Common myeloid progenitor, CD34-positive (primary cell): ENCODE measurements at regions not wholly inside any gene's neighbourhood (a gene's known extent, or its start where the extent isn't known, plus 50 kb on each side); places are given as distances from the start of the nearest gene placed in this dataset.
"Not testable (repeated sequence)": the region's sequence is repeated elsewhere in the genome, so short reads cannot be mapped to it uniquely, and the experiment has no call there.

Experiments
- CTCF ChIA-PET: fragments of 350-600 bp; sonication (Branson Sonifier 250); formaldehyde crosslinking; loops from one replicate; lab custom pipeline; 2021; ENCODE audit warnings: antibody characterized with exemption; lab: Charles Lee
- POLR2A ChIA-PET: fragments of 350-600 bp; sonication (Branson Sonifier 250); formaldehyde crosslinking; loops from one replicate; lab custom pipeline; 2021; ENCODE audit warnings: antibody characterized with exemption; lab: Charles Lee
- DNase-seq, 3 donors: peaks; one replicate each; pipeline versions ENCODE4 v3.0.0 to v3.0.0-alpha.2; 2013
- H3K27ac ChIP-seq, 2 experiments: 1 replicate in 1 of 2; 2 replicates in 1 of 2; pipeline ENCODE4 v1.7.0; 2013; ENCODE audit warnings: inconsistent platforms in 2 of 2, low read length in 2 of 2, mild to moderate bottlenecking in 2 of 2, low read depth in 1 of 2, moderate library complexity in 1 of 2; ENCODE audit not compliant: severe bottlenecking in 2 of 2, insufficient read depth in 1 of 2, poor library complexity in 1 of 2
- H3K27me3 ChIP-seq, 5 experiments: replicated peaks in 2 of 5; 1 replicate in 3 of 5; 2 replicates in 2 of 5; pipeline versions ENCODE4 v1.6.1 to v1.7.0; 2013; ENCODE audit warnings: low read length in 4 of 5, mild to moderate bottlenecking in 2 of 5, moderate library complexity in 2 of 5, inconsistent platforms in 1 of 5; ENCODE audit not compliant: insufficient read depth in 5 of 5, control insufficient read depth in 4 of 5
- H3K36me3 ChIP-seq, 4 experiments: 1 replicate in 2 of 4; 2 replicates in 2 of 4; pipeline versions ENCODE4 v1.6.1 to v1.7.0; 2013; ENCODE audit warnings: low read length in 3 of 4, control low read depth in 1 of 4, mild to moderate bottlenecking in 1 of 4; ENCODE audit not compliant: control insufficient read depth in 4 of 4, insufficient read depth in 4 of 4
- H3K4me1 ChIP-seq, 4 experiments: 1 replicate in 3 of 4; 2 replicates in 1 of 4; pipeline versions ENCODE4 v1.6.1 to v1.7.1; 2013; ENCODE audit warnings: low read length in 3 of 4, mild to moderate bottlenecking in 3 of 4, control low read depth in 1 of 4, inconsistent platforms in 1 of 4, moderate library complexity in 1 of 4; ENCODE audit not compliant: control insufficient read depth in 4 of 4, insufficient read depth in 4 of 4; ENCODE audit errors: control extremely low read depth in 1 of 4
- H3K4me3 ChIP-seq, 7 experiments: 1 replicate in 4 of 7; 2 replicates in 3 of 7; pipeline versions ENCODE4 v1.5.1 to v1.7.0; 2013; ENCODE audit warnings: mild to moderate bottlenecking in 7 of 7, low read length in 6 of 7, moderate library complexity in 6 of 7, inconsistent platforms in 2 of 7, low read depth in 2 of 7, control low read depth in 1 of 7; ENCODE audit not compliant: insufficient read depth in 4 of 7, control insufficient read depth in 1 of 7; ENCODE audit errors: extremely low read depth in 1 of 7
- H3K9me3 ChIP-seq, 5 experiments: 1 replicate in 4 of 5; 2 replicates in 1 of 5; pipeline versions ENCODE4 v1.6.1 to v1.7.1; 2013; ENCODE audit warnings: low read length in 4 of 5, mild to moderate bottlenecking in 2 of 5, inconsistent platforms in 1 of 5, low read depth in 1 of 5, moderate library complexity in 1 of 5; ENCODE audit not compliant: control insufficient read depth in 4 of 5, insufficient read depth in 2 of 5; ENCODE audit errors: control extremely low read depth in 1 of 5
- WGBS: methylation state at CpG from one replicate; pipeline ENCODE4 v1.1.5; 2013; ENCODE audit not compliant: insufficient coverage; 5-methylcytosine and 5-hydroxymethylcytosine counted together

DNA sequence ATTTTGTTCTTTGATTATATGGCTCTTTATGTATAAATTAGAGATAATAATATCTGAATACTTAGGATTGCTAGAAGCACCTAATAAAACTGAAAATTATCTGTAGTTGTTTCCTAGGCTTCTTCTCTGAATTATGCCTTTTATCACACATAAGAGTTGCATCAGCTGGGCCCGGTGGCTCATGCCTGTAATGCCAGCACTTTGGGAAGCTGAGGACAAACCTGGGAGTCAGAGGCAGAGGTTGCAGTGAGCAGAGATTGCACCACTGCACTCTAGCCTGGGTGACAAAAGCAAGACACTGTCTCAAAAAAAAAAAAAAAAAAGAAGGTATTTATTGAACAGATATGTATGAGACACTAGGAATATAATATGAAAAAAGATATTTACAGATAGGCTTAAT is 773.5 kb upstream of the AGA start:
- Histone ChIP-seq H3K4me1 (no peaks in the 10 kb centered on the region), H3K9me3 (no peaks in the 10 kb centered on the region), H3K27ac (no peak overlapping the region), H3K27me3 (no peaks in the 10 kb centered on the region), H3K4me3 (no peak overlapping the region), H3K36me3 (no peaks in the 10 kb centered on the region)
- CTCF ChIA-PET: no interaction called here
- POLR2A ChIA-PET: no interaction called here
- 100% methylated on average over 1 of the region's 1 CpG for WGBS
- no peak for DNase-seq

DNA sequence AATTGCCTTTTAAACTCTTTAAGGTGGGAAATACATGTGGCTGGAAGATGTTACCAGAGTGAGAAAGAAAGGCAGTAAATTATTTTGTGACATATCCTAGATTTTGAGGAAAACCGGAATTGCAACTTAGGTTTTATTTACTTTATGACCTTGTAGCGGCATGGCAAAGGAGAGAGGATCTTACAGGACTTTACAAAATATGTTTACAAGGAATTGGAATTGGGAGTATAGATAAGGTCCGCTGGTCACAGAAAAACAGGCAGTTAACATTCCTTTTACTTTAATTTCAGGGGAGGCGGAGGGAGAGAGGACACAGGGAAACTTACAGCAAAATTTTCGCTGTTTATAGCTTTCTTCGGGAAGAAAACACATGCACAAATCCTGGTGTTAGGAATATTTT is 784.2 kb upstream of the AGA start:
- POLR2A ChIA-PET, H3K9me3 ChIP-seq, H3K36me3 ChIP-seq, H3K4me3 ChIP-seq, H3K27me3 ChIP-seq, DNase-seq, CTCF ChIA-PET, H3K27ac ChIP-seq, H3K4me1 ChIP-seq: not testable (repeated sequence)
- WGBS: 93% methylated on average over 2 of the region's 6 CpGs

DNA sequence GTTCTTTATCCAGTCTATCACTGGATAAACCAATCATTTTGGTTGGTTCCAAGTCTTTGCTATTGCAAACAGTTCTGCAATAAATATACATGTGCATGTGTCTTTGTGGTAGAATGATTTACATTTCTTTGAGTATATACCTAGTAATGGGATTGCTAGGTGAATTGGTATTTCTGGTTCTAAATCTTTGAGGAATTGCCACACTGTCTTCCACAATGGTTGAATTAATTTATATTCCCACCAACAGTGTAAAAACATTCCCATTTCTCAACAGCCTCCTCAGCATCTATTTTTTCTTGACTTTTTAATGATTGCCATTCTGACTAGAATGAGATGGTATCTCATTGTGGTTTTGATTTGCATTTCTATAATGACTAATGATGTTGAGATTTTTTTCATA is 791.7 kb upstream of the AGA start:
- no peak for DNase-seq
- H3K9me3 ChIP-seq: no peaks in the 10 kb centered on the region
- no peaks in the 10 kb centered on the region for H3K36me3 ChIP-seq
- H3K27me3 ChIP-seq: no peaks in the 10 kb centered on the region
- no peaks in the 10 kb centered on the region for H3K4me1 ChIP-seq
- H3K27ac ChIP-seq: no peak overlapping the region
- CTCF ChIA-PET: no interaction called here
- POLR2A ChIA-PET: no interaction called here
- H3K4me3 ChIP-seq: no peak overlapping the region

DNA sequence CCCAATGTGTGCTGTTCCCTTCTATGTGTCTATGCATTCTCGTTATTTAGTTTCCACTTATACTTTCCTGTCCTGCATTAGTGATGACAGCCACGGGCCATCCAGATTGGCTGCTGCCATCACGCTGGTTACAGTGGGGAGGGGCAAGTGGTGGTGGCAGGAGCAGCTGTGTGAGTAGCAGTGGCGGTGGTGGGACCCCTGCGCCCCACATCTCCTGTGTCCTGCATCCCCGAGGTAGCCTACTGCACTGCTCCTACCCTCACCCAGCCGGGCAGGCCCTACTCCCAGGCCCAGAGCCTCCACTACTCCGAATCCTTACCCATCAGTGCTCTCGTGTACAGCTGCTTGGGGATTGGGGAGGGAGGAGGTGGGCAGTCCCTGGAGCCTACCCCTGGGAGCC is 798.7 kb upstream of the AGA start:
- WGBS: 100% methylated on average over 3 of the region's 9 CpGs
- CTCF ChIA-PET: no interaction called here
- H3K36me3 ChIP-seq: no peaks in the 10 kb centered on the region

DNA sequence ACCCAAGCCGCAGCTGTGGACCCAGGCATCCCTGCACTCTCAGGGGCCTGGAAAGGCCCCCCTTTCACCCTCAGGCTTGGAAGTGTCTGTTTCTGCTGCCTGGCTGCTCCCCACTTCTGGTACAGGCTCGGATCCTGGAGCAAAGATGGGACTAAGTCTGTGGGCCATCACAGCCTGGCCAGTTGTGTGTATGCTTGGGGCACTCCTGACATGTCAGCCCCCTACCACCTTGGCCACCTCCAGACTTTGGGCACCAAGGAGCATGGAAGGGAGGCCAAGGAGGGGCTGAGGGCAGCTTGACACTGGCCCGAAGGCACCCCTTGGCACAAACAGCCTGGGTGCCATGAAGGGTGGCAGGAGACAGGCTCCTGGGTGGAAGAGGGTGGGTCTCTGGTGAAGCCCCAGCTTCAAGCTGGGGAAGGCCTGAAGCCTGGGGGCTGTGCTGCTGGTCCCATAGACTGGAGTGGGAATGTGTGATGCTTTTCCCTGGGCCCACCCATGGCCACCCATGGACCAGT is 799.4 kb upstream of the AGA start:
- DNase-seq: no peak
- ChIA-PET CTCF (no interaction called here), POLR2A (no interaction called here)
- no peak overlapping the region for H3K27ac ChIP-seq
- no peak overlapping the region for H3K4me3 ChIP-seq
- H3K4me1 ChIP-seq: no peaks in the 10 kb centered on the region
- no peaks in the 10 kb centered on the region for H3K27me3 ChIP-seq
- no peaks in the 10 kb centered on the region for H3K36me3 ChIP-seq
- peaks cover 0 to 14% (median 3%) of the 10 kb centered on the region in 5 experiments for H3K9me3 ChIP-seq
- WGBS: 87% methylated on average over 3 of the region's 3 CpGs

More for the DNA sequence above, 798.7 kb upstream of the AGA start:
- POLR2A ChIA-PET: no interaction called here
- Histone ChIP-seq H3K27me3 (no peaks in the 10 kb centered on the region), H3K9me3 (peaks cover 0 to 14% (median 3%) of the 10 kb centered on the region in 5 experiments), H3K4me3 (no peak overlapping the region), H3K27ac (no peak overlapping the region), H3K4me1 (no peaks in the 10 kb centered on the region)
- no peak for DNase-seq

DNA sequence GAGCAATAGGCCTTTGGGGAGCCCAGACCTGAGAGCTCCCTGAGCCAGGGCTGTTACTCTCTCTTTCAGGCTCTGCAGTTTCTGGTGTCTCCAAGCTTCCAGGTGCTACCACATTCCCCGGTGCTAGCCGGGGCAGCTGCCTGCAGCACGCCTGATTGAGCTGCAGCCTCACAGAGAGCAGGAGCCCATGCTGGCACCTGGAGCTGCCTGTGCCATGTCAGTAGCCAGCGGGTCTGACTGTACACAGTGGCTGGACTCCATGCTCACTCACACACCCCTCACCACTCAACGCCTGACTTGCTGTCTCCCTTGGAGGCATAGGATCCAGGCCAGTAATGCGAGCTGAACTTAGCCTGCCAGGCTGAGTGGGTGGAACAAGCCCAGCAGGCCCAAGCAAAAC is 800.4 kb upstream of the AGA start:
- POLR2A ChIA-PET: no interaction called here
- 98% methylated on average over 5 of the region's 6 CpGs for WGBS

DNA sequence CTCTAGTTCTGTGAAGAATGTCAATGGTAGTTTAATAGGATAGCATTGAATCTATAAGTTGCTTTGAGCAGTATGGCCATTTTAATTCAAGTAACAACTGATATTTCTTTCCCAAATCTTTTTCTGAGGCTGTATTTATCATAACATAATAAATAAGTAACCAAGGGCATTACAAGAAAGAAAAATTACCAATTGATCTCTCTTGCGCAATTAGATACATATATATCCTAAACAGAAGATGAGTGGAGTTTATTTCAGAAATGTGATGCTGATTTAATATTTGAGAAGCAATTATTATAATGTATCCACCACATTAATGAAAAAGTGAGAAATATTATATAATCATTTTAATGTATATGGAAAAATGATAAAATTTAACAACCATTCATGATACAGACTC is 802.5 kb upstream of the AGA start:
- Histone ChIP-seq H3K4me1 (no peaks in the 10 kb centered on the region), H3K4me3 (no peak overlapping the region), H3K36me3 (no peaks in the 10 kb centered on the region), H3K27ac (no peak overlapping the region), H3K9me3 (peaks cover 0 to 14% (median 3%) of the 10 kb centered on the region in 5 experiments), H3K27me3 (no peaks in the 10 kb centered on the region)
- no peak for DNase-seq
- CTCF ChIA-PET: no interaction called here
- POLR2A ChIA-PET: no interaction called here
- no CpG with 5 or more reads among the region's 1 CpG for WGBS

More for the DNA sequence above, 800.4 kb upstream of the AGA start:
- H3K4me1 ChIP-seq: no peaks in the 10 kb centered on the region
- no peak overlapping the region for H3K27ac ChIP-seq
- H3K36me3 ChIP-seq: no peaks in the 10 kb centered on the region
- no peaks in the 10 kb centered on the region for H3K27me3 ChIP-seq
- CTCF ChIA-PET: no interaction called here
- peaks cover 0 to 14% (median 3%) of the 10 kb centered on the region in 5 experiments for H3K9me3 ChIP-seq
- DNase-seq: no peak
- no peak overlapping the region for H3K4me3 ChIP-seq
